Lung (tissue), 11 donors: ENCODE measurements at regions not wholly inside any gene's neighbourhood (a gene's known extent, or its start where the extent isn't known, plus 50 kb on each side); places are given as distances from the start of the nearest gene placed in this dataset.

ENCODE experiments used
- ATAC-seq: fragments of 200-7000 bp; cut with Tn5 transposase; one replicate; pipeline ENCODE4 v1.9.1; 2020; ENCODE audit warnings: moderate number of reproducible peaks; ENCODE audit not compliant: insufficient read depth, low FRiP score
- DNase-seq, 3 donors: peaks; one replicate each; pipeline ENCODE4 v3.0.0-alpha.2; 2013 to 2017
- H3K27ac ChIP-seq, 2 donors: one replicate each; pipeline ENCODE4 v1.5.1; 2013; ENCODE audit warnings: mild to moderate bottlenecking in 2 of 2, moderate library complexity in 2 of 2, control low read depth in 1 of 2, inconsistent platforms in 1 of 2, low read depth in 1 of 2, low read length in 1 of 2
- H3K27me3 ChIP-seq, 3 donors: one replicate each; pipeline ENCODE4 v1.5.1; 2013; ENCODE audit warnings: low read length in 2 of 3; ENCODE audit not compliant: control insufficient read depth in 3 of 3, insufficient read depth in 3 of 3
- H3K36me3 ChIP-seq, 4 donors: one replicate each; pipeline ENCODE4 v1.5.1; 2013; ENCODE audit warnings: low read length in 4 of 4, mild to moderate bottlenecking in 1 of 4, moderate library complexity in 1 of 4; ENCODE audit not compliant: control insufficient read depth in 4 of 4, insufficient read depth in 4 of 4
- H3K4me1 ChIP-seq, 5 donors: one replicate each; pipeline ENCODE4 v1.5.1; 2013; ENCODE audit warnings: low read length in 5 of 5, mild to moderate bottlenecking in 2 of 5, moderate library complexity in 1 of 5; ENCODE audit not compliant: control insufficient read depth in 5 of 5, insufficient read depth in 5 of 5
- H3K4me3 ChIP-seq: one replicate; pipeline ENCODE4 v1.5.1; 2013; ENCODE audit warnings: mild to moderate bottlenecking, control low read depth, moderate library complexity
- H3K9ac ChIP-seq, 2 donors: one replicate each; pipeline ENCODE4 v1.5.1; 2013; ENCODE audit warnings: low read length in 2 of 2, control low read depth in 1 of 2; ENCODE audit not compliant: insufficient read depth in 1 of 2
- H3K9me3 ChIP-seq, 4 donors: one replicate each; pipeline ENCODE4 v1.5.1; 2013; ENCODE audit warnings: low read length in 3 of 4, mild to moderate bottlenecking in 1 of 4, moderate library complexity in 1 of 4; ENCODE audit not compliant: control insufficient read depth in 4 of 4, insufficient read depth in 3 of 4
- CTCF ChIP-seq: IDR thresholded peaks from 2 replicates; pipeline ENCODE4 v1.5.1; 2012; ENCODE audit warnings: mild to moderate bottlenecking; ENCODE audit errors: control extremely low read depth, extremely low read depth
- WGBS, 2 donors: extraction: QIAGEN DNeasy Blood & Tissue Kit; methylation state at CpG; one replicate each; pipeline ENCODE4 v1.1.7; 2013; 5-methylcytosine and 5-hydroxymethylcytosine counted together
- donor health status: control.
- donor health status: control.
- donor health status: Bipolar disorder and iron deficiency.
- donor health status: healthy.
- donor health status: DM: yes; HTN: yes; CAD: no.

- Histone ChIP-seq H3K4me3 (no peak overlapping the region), H3K27ac (peak overlapping the region in 1 of 2 donors; percentile 69), H3K9ac (no peak overlapping the region), H3K36me3 (no peaks in the 10 kb centered on the region), H3K9me3 (no peaks in the 10 kb centered on the region), H3K4me1 (peaks cover 0 to 13% (median 0%) of the 10 kb centered on the region in 5 donors), H3K27me3 (no peaks in the 10 kb centered on the region)
- ATAC-seq = no peak
- no peak for DNase-seq
- WGBS, 2 donors = 86 to 92% methylated on average over 3 of the region's 3 CpGs
- TF ChIP-seq CTCF = no peak
Observed at GRCh38 chr3:46129588-46130272, 78.4 kb downstream of the CCR1 start.

- WGBS, 2 donors = 91 to 92% methylated on average over 1 of the region's 1 CpG
- H3K4me1 ChIP-seq = peaks cover 0 to 28% (median 0%) of the 10 kb centered on the region in 5 donors
- no peak overlapping the region for H3K4me3 ChIP-seq
- peak overlapping the region in 1 of 2 donors; percentile 20 for H3K27ac ChIP-seq
- no peaks in the 10 kb centered on the region for H3K9me3 ChIP-seq
- H3K9ac ChIP-seq = no peak overlapping the region
- ATAC-seq (no peak), DNase-seq (no peak)
- TF ChIP-seq CTCF = no peak
- no peaks in the 10 kb centered on the region for H3K27me3 ChIP-seq
- H3K36me3 ChIP-seq = no peaks in the 10 kb centered on the region
Observed at GRCh38 chr3:46127503-46127902, 80.6 kb downstream of the CCR1 start.

- TF ChIP-seq CTCF = no peak
- DNase-seq (peak; percentile 85 to 98 (median 98)), ATAC-seq (no peak)
- Histone ChIP-seq H3K4me3 (no peak overlapping the region), H3K27ac (no peak overlapping the region), H3K36me3 (no peaks in the 10 kb centered on the region), H3K9me3 (no peaks in the 10 kb centered on the region), H3K4me1 (peaks cover 0 to 38% (median 4%) of the 10 kb centered on the region in 5 donors), H3K27me3 (no peaks in the 10 kb centered on the region), H3K9ac (no peak overlapping the region)
- 61 to 62% methylated on average over 6 of the region's 6 CpGs for WGBS, 2 donors
Observed at GRCh38 chr3:46124216-46125177, 83.6 kb downstream of the CCR1 start.
